ENCODE measurements at regions not wholly inside any gene's neighbourhood (a gene's known extent, or its start where the extent isn't known, plus 50 kb on each side); places are given as distances from the start of the nearest gene placed in this dataset.
"Not testable (repeated sequence)": the region's sequence is repeated elsewhere in the genome, so short reads cannot be mapped to it uniquely, and the experiment has no call there.

DNA sequence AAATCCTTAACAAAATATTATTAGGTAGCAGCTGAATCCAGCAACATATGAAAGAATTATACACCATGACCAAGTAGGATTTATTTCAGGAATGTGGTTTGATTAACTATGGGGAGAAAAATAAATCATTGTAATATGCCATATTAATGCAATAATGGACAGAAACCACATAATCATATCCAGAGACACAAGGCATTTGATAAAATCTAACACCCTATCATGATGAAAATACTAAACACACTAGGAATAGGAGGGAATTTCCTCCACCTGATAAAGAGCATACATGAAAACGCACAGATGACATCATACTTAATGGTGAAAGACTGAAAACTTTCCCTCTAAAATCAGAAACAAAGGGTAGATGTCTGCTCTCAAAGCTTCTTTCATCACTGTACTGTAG lies 238.9 kb downstream of the PHLDA1 start:
- ChIA-PET POLR2A (no interaction called here), CTCF (no interaction called here)
- BruUV-seq (replicated peaks), result no TSS peak
- TF ChIP-seq CTCF (IDR thresholded peaks at IDR 0.05; ENCODE audit: insufficient read depth in 1 of 2, low read depth in 1 of 2, low read length in 1 of 2, severe bottlenecking in 1 of 2, unreplicated experiment in 1 of 2), result no peak
- Histone ChIP-seq H3K36me3 (ENCODE audit: control insufficient read depth, insufficient read depth, low read length) (no peaks in the 10 kb centered on the region), H3K9me3 (no peaks in the 10 kb centered on the region), H3K27me3 (replicated peaks; ENCODE audit: control insufficient read depth, insufficient read depth, low read length) (no peaks in the 10 kb centered on the region), H3K4me3 (ENCODE audit: low read depth, low read length) (no peak overlapping the region), H3K4me1 (peaks cover 6% of the 10 kb centered on the region; the same call in 1 of the 2 replicates)
- peaks cover 6% of the 10 kb centered on the region for H3K4me1 Mint-ChIP-seq (ENCODE audit: low read depth, unreplicated experiment)
- H3K36me3 Mint-ChIP-seq (ENCODE audit: insufficient read depth, unreplicated experiment), result no peaks in the 10 kb centered on the region
- no peaks in the 10 kb centered on the region for H3K9me3 Mint-ChIP-seq (ENCODE audit: unreplicated experiment)
- H3K27ac Mint-ChIP-seq (ENCODE audit: unreplicated experiment), result no peak overlapping the region
- intact Hi-C loops (cut with micrococcal nuclease; ENCODE audit: unreplicated experiment), result no loop called here
- H3K27me3 Mint-ChIP-seq (ENCODE audit: insufficient read depth, unreplicated experiment), result no peaks in the 10 kb centered on the region
- no peak overlapping the region for H3K4me3 Mint-ChIP-seq (ENCODE audit: unreplicated experiment)
- DNase-seq, result no peak

DNA sequence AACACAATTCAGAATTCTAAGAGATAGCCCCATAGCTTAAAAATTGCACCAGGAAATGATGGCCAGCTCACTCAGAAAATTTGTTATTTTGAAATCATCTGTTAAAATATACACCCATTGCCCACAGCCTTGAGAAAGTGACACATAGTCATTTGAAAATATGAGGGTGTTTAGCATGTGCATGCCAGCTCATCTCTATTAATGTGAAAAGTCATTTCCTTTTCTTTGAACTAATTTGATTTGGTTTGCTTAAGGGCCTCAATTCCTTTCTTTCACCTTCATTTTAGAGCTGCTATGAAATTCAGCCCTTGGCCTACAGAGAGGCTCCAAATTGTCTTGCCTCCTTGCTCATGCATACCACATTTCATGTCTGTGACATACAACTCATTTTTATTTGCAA lies 241.4 kb downstream of the PHLDA1 start:
- Mint-ChIP-seq H3K4me1 (ENCODE audit: low read depth, unreplicated experiment) (peaks cover 6% of the 10 kb centered on the region), H3K36me3 (ENCODE audit: insufficient read depth, unreplicated experiment) (no peaks in the 10 kb centered on the region), H3K9me3 (ENCODE audit: unreplicated experiment) (no peaks in the 10 kb centered on the region), H3K27ac (ENCODE audit: unreplicated experiment) (no peak overlapping the region), H3K4me3 (ENCODE audit: unreplicated experiment) (no peak overlapping the region), H3K27me3 (ENCODE audit: insufficient read depth, unreplicated experiment) (no peaks in the 10 kb centered on the region)
- Histone ChIP-seq H3K36me3 (ENCODE audit: control insufficient read depth, insufficient read depth, low read length) (no peaks in the 10 kb centered on the region), H3K4me3 (ENCODE audit: low read depth, low read length) (no peak overlapping the region), H3K27me3 (replicated peaks; ENCODE audit: control insufficient read depth, insufficient read depth, low read length) (no peaks in the 10 kb centered on the region), H3K9me3 (no peaks in the 10 kb centered on the region), H3K4me1 (0 out of 2 replicates have a peak, but pooled peaks cover 4% of the 10 kb centered on the region)
- no TSS peak for BruUV-seq (replicated peaks)
- no peak for DNase-seq
- TF ChIP-seq CTCF (IDR thresholded peaks at IDR 0.05; ENCODE audit: insufficient read depth in 1 of 2, low read depth in 1 of 2, low read length in 1 of 2, severe bottlenecking in 1 of 2, unreplicated experiment in 1 of 2), result no peak
- POLR2A ChIA-PET, result no interaction called here
- intact Hi-C loops (cut with micrococcal nuclease; ENCODE audit: unreplicated experiment), result no loop called here
- CTCF ChIA-PET, result no interaction called here

DNA sequence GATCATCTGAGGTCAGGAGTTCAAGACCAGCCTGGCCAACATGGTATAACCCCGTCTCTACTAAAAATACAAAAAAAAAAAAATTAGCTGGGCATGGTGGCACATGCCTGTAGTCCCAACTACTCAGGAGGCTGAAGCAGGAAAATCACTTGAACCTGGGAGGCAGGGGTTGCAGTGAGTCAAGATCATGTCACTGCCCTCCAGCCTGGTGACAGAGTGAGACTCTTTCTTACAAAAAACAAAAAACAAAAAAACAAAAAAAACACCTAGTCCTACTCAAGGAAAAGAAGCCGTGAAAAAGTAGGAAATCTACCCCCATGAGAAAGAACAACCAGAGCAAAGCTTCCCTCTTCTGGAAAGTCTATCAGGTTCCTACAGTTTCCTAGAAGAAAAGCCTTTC lies 244.4 kb downstream of the PHLDA1 start:
- CTCF ChIA-PET; BruUV-seq (replicated peaks); H3K4me3 ChIP-seq (ENCODE audit: low read depth, low read length); H3K9me3 ChIP-seq; H3K4me1 ChIP-seq; H3K27me3 ChIP-seq (replicated peaks; ENCODE audit: control insufficient read depth, insufficient read depth, low read length); H3K27ac Mint-ChIP-seq (ENCODE audit: unreplicated experiment); H3K36me3 ChIP-seq (ENCODE audit: control insufficient read depth, insufficient read depth, low read length); DNase-seq; H3K36me3 Mint-ChIP-seq (ENCODE audit: insufficient read depth, unreplicated experiment); intact Hi-C loops (cut with micrococcal nuclease; ENCODE audit: unreplicated experiment); H3K9me3 Mint-ChIP-seq (ENCODE audit: unreplicated experiment); H3K4me3 Mint-ChIP-seq (ENCODE audit: unreplicated experiment); POLR2A ChIA-PET; H3K27me3 Mint-ChIP-seq (ENCODE audit: insufficient read depth, unreplicated experiment): not testable (repeated sequence)
- H3K4me1 Mint-ChIP-seq (ENCODE audit: low read depth, unreplicated experiment), result peaks cover 13% of the 10 kb centered on the region

- H3K27me3 Mint-ChIP-seq (ENCODE audit: insufficient read depth, unreplicated experiment), result no peaks in the 10 kb centered on the region
- no peak overlapping the region for H3K27ac Mint-ChIP-seq (ENCODE audit: unreplicated experiment)
- no peak for TF ChIP-seq CTCF (IDR thresholded peaks at IDR 0.05; ENCODE audit: insufficient read depth in 1 of 2, low read depth in 1 of 2, low read length in 1 of 2, severe bottlenecking in 1 of 2, unreplicated experiment in 1 of 2)
- H3K36me3 Mint-ChIP-seq (ENCODE audit: insufficient read depth, unreplicated experiment), result no peaks in the 10 kb centered on the region
- Histone ChIP-seq H3K4me3 (ENCODE audit: low read depth, low read length) (no peak overlapping the region), H3K36me3 (ENCODE audit: control insufficient read depth, insufficient read depth, low read length) (no peaks in the 10 kb centered on the region), H3K27me3 (replicated peaks; ENCODE audit: control insufficient read depth, insufficient read depth, low read length) (no peaks in the 10 kb centered on the region), H3K9me3 (no peaks in the 10 kb centered on the region), H3K4me1 (peaks cover 4% of the 10 kb centered on the region)
- no peak overlapping the region for H3K4me3 Mint-ChIP-seq (ENCODE audit: unreplicated experiment)
- intact Hi-C loops (cut with micrococcal nuclease; ENCODE audit: unreplicated experiment), result no loop called here
- CTCF ChIA-PET, result no interaction called here
- DNase-seq, result no peak
- peaks cover 20% of the 10 kb centered on the region for H3K4me1 Mint-ChIP-seq (ENCODE audit: low read depth, unreplicated experiment)
- BruUV-seq (replicated peaks), result no TSS peak
- POLR2A ChIA-PET, result no interaction called here
- H3K9me3 Mint-ChIP-seq (ENCODE audit: unreplicated experiment), result no peaks in the 10 kb centered on the region
These were observed 245.5 kb downstream of the PHLDA1 start for GRCh38 chr12:75786070-75786469.
